BJ (cell line): ENCODE measurements at regions not wholly inside any gene's neighbourhood (a gene's known extent, or its start where the extent isn't known, plus 50 kb on each side); places are given as distances from the start of the nearest gene placed in this dataset.

Experiments used
- CTCF ChIA-PET: fragments of 350-600 bp; formaldehyde crosslinking; extraction: SDS; loops from one replicate; lab custom pipeline; 2021; ENCODE audit warnings: antibody characterized with exemption, inconsistent platforms; lab: Yijun Ruan, JAX
- POLR2A ChIA-PET: fragments of 300-600 bp; sonication (Branson Sonifier 250); formaldehyde crosslinking; extraction: SDS; loops from one replicate; lab custom pipeline; 2021; ENCODE audit warnings: antibody characterized with exemption; lab: Charles Lee
- DNase-seq: peaks from one replicate; pipeline ENCODE4 v3.0.0-alpha.2; 2011; ENCODE audit warnings: low read depth
- H3K27me3 ChIP-seq: 2 replicates; pipeline ENCODE4 v1.6.0; 2011; ENCODE audit warnings: low read length; ENCODE audit not compliant: control insufficient read depth, insufficient read depth
- H3K36me3 ChIP-seq: 2 replicates; pipeline ENCODE4 v1.5.1; 2011; ENCODE audit warnings: low read length; ENCODE audit not compliant: control insufficient read depth, insufficient read depth
- H3K4me3 ChIP-seq: 2 replicates; pipeline ENCODE4 v1.5.1; 2011; ENCODE audit warnings: low read depth, mild to moderate bottlenecking, control low read depth, low read length
- TF ChIP-seq, protein P1 (sequence below): IDR thresholded peaks from 2 replicates; pipeline ENCODE4 v1.5.1; 2011; ENCODE audit warnings: low read depth, mild to moderate bottlenecking, control low read depth, inconsistent platforms, low read length, moderate library complexity; ENCODE audit not compliant: insufficient read depth

DNA sequence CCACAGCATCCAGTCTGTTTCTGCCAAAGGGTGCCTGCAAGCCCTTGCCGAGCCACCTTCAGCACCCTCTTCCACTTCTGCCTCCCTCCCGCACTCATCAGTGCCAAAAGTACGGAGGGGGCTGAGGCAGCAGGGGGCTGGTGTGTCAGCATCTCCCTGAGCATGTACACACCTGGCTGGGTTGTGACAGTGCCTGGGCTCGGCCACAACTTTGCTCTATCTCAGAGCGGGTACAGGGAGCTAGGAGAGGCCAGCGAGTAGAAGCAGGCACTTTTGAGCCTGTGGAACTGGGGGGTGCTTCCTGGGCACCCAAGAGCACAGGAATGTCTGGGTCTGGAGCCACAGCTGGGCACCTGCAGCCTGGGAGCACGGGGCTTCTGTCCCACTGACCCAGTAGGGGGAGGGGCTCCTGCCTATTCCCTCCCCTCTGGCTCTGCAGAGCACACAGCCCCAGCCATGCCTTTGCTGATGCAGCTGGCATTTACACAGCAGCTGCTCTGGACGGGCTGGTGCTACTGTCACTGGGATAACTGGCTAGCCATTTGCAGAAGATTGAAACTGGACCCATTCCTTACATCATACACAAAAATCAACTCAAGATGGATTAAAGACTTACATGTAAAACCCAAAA, 319.8 kb upstream of the RRP15 start:
- ChIA-PET POLR2A (no interaction called here), CTCF (interaction anchor here (1.8 kb wide), 1 partner anchor 17 kb away, joined by 3 read pairs; no protein-coding TSS in a partner anchor)
- Histone ChIP-seq H3K4me3 (no peak overlapping the region), H3K27me3 (no peaks in the 10 kb centered on the region), H3K36me3 (no peaks in the 10 kb centered on the region)
- TF ChIP-seq, protein P1, sequence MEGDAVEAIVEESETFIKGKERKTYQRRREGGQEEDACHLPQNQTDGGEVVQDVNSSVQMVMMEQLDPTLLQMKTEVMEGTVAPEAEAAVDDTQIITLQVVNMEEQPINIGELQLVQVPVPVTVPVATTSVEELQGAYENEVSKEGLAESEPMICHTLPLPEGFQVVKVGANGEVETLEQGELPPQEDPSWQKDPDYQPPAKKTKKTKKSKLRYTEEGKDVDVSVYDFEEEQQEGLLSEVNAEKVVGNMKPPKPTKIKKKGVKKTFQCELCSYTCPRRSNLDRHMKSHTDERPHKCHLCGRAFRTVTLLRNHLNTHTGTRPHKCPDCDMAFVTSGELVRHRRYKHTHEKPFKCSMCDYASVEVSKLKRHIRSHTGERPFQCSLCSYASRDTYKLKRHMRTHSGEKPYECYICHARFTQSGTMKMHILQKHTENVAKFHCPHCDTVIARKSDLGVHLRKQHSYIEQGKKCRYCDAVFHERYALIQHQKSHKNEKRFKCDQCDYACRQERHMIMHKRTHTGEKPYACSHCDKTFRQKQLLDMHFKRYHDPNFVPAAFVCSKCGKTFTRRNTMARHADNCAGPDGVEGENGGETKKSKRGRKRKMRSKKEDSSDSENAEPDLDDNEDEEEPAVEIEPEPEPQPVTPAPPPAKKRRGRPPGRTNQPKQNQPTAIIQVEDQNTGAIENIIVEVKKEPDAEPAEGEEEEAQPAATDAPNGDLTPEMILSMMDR = no peak
- DNase-seq = no peak

DNA sequence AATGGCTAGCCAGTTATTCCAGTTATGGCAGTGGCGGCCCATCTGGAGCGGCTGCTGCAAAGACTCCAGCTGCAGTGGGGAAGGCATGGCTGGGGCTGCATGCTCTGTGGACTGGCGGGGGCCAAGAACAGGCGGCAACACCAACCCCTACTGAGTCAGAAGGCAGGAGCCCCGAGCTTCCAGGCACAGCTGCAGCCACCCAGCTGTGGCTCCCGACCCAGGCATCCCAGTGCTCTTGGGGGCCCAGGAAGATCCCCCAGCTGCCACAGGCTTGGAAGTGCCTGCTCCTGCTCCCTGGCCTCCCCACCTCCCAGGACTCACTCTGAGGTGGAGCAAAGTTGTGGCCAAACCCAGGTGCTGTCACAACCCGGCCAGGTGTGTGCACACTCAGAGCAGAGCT, 317.0 kb upstream of the RRP15 start:
- no peak for DNase-seq
- ChIA-PET POLR2A (no interaction called here), CTCF (interaction anchor here (0.7 kb wide), 1 partner anchor 1208 kb away, joined by 3 read pairs; no protein-coding TSS in a partner anchor)
- Histone ChIP-seq H3K27me3 (no peaks in the 10 kb centered on the region), H3K4me3 (no peak overlapping the region), H3K36me3 (no peaks in the 10 kb centered on the region)
- TF ChIP-seq, protein P1 = no peak

GRCh38 chr1:217969428-217969827, 315.7 kb upstream of the RRP15 start:
- CTCF ChIA-PET = no interaction called here
- no peak for DNase-seq
- H3K27me3 ChIP-seq = no peaks in the 10 kb centered on the region
- POLR2A ChIA-PET = no interaction called here
- TF ChIP-seq, protein P1 = no peak
- H3K36me3 ChIP-seq = no peaks in the 10 kb centered on the region
- H3K4me3 ChIP-seq = no peak overlapping the region

- H3K36me3 ChIP-seq = no peaks in the 10 kb centered on the region
- H3K27me3 ChIP-seq = no peaks in the 10 kb centered on the region
- ChIA-PET POLR2A (no interaction called here), CTCF (no interaction called here)
- TF ChIP-seq, protein P1 = no peak
- DNase-seq = no peak
- H3K4me3 ChIP-seq = no peak overlapping the region
Measured at GRCh38 chr1:217977943-217978342, 307.1 kb upstream of the RRP15 start.

DNA sequence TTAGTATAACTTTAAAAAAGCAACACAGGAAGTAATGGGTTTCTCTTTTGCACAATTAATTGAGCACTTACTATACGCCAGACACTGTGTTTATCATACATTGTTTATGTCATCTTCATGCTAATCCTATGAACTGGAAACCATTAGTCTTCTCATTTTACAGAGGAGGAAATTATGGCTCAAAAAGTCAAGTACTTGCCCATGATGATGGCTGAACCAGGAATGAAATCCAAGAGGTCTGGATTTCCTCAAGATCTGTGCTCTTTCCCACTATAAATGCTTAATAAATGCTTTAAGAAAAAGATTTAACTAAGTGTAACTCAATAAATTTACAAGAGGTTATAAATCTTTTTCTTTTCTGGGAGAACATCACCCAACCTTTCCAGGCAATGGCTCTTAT, 303.7 kb upstream of the RRP15 start:
- Histone ChIP-seq H3K36me3 (no peaks in the 10 kb centered on the region), H3K27me3 (no peaks in the 10 kb centered on the region), H3K4me3 (no peak overlapping the region)
- TF ChIP-seq, protein P1 = no peak
- no peak for DNase-seq
- ChIA-PET POLR2A (no interaction called here), CTCF (no interaction called here)
